ENCODE measurements at regions not wholly inside any gene's neighbourhood (a gene's known extent, or its start where the extent isn't known, plus 50 kb on each side); places are given as distances from the start of the nearest gene placed in this dataset.

DNA sequence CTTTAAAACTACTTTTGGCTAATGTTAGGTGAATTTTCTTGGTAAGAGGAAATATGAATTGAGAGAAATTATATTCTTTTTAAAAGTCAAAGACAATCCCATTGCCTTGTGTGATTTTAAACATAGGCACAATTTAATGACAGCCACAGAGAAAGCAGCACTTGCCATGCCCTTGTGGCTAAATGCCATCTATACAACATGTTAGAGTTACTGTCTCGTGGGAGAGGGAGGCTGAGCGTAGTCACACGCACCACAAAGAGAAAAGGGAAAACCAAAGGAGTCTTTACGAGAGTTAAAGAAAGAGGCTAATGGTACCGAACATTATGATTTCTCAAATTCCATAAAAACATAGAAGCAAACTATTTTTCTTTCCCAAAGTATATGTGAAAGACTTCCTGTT is 537.9 kb downstream of the PTPRC start:
- no peaks in the 10 kb centered on the region for H3K9me3 ChIP-seq (ENCODE audit: control insufficient read depth, insufficient read depth, low read length)
- no peak overlapping the region for H3K4me3 ChIP-seq (ENCODE audit: low read depth, low read length)
- H3K27me3 ChIP-seq (ENCODE audit: control insufficient read depth, insufficient read depth, low read length) = no peaks in the 10 kb centered on the region
- H3K36me3 ChIP-seq (ENCODE audit: control insufficient read depth, insufficient read depth, low read length) = no peaks in the 10 kb centered on the region
- no peaks in the 10 kb centered on the region for H3K4me1 ChIP-seq (ENCODE audit: control insufficient read depth, insufficient read depth, low read length)
- H3K9ac ChIP-seq (ENCODE audit: low read depth, low read length) = no peak overlapping the region

GRCh38 chr1:199177241-199177640 is 538.4 kb downstream of the PTPRC start:
- Histone ChIP-seq H3K4me1 (ENCODE audit: control insufficient read depth, insufficient read depth, low read length) (no peaks in the 10 kb centered on the region), H3K9ac (ENCODE audit: low read depth, low read length) (no peak overlapping the region), H3K36me3 (ENCODE audit: control insufficient read depth, insufficient read depth, low read length) (no peaks in the 10 kb centered on the region), H3K27me3 (ENCODE audit: control insufficient read depth, insufficient read depth, low read length) (no peaks in the 10 kb centered on the region), H3K9me3 (ENCODE audit: control insufficient read depth, insufficient read depth, low read length) (no peaks in the 10 kb centered on the region), H3K4me3 (ENCODE audit: low read depth, low read length) (no peak overlapping the region)

- H3K4me3 ChIP-seq (ENCODE audit: low read depth, low read length) = no peak overlapping the region
- no peaks in the 10 kb centered on the region for H3K4me1 ChIP-seq (ENCODE audit: control insufficient read depth, insufficient read depth, low read length)
- no peaks in the 10 kb centered on the region for H3K36me3 ChIP-seq (ENCODE audit: control insufficient read depth, insufficient read depth, low read length)
- H3K9ac ChIP-seq (ENCODE audit: low read depth, low read length) = no peak overlapping the region
- H3K9me3 ChIP-seq (ENCODE audit: control insufficient read depth, insufficient read depth, low read length) = no peaks in the 10 kb centered on the region
- H3K27me3 ChIP-seq (ENCODE audit: control insufficient read depth, insufficient read depth, low read length) = no peaks in the 10 kb centered on the region
Observed at GRCh38 chr1:199178646-199179045, 539.8 kb downstream of the PTPRC start.

DNA sequence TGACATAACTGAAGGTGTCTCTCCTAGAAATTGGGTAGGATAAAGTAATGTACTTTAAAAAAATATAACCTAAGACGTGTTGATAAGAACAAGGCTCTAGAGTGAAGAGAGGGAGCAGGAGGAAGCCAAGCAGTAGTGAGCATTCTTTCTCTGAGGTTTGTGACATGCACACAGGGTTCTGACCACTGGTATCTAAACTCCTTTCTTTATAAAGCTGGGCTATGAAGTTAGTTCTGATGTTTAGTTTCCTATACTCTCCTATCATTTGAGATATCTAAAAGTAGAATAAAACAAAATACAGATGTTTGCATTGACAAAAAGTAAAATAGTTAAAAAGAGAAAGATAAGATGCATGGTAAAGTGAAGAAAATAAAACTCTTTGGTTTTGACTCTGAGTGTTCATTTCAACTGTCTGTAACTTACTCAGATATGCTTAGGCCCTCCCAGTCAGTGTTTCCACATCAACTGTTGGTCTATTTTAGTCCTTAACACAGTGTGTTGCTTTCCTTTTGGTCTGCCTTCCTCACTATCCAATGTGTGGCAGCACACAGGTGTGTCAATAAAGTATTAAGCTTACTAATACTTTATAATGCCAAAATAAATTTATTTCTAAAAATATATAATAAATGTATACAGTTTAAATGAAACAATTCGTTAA is 543.5 kb downstream of the PTPRC start:
- Histone ChIP-seq H3K4me3 (ENCODE audit: low read depth, low read length) (no peak overlapping the region), H3K9me3 (ENCODE audit: control insufficient read depth, insufficient read depth, low read length) (no peaks in the 10 kb centered on the region), H3K9ac (ENCODE audit: low read depth, low read length) (no peak overlapping the region), H3K27me3 (ENCODE audit: control insufficient read depth, insufficient read depth, low read length) (no peaks in the 10 kb centered on the region), H3K4me1 (ENCODE audit: control insufficient read depth, insufficient read depth, low read length) (no peaks in the 10 kb centered on the region), H3K36me3 (ENCODE audit: control insufficient read depth, insufficient read depth, low read length) (no peaks in the 10 kb centered on the region)

GRCh38 chr1:199184180-199184579 is 545.3 kb downstream of the PTPRC start:
- Histone ChIP-seq H3K9me3 (ENCODE audit: control insufficient read depth, insufficient read depth, low read length) (no peaks in the 10 kb centered on the region), H3K4me3 (ENCODE audit: low read depth, low read length) (no peak overlapping the region), H3K36me3 (ENCODE audit: control insufficient read depth, insufficient read depth, low read length) (no peaks in the 10 kb centered on the region), H3K9ac (ENCODE audit: low read depth, low read length) (no peak overlapping the region), H3K27me3 (ENCODE audit: control insufficient read depth, insufficient read depth, low read length) (no peaks in the 10 kb centered on the region), H3K4me1 (ENCODE audit: control insufficient read depth, insufficient read depth, low read length) (no peaks in the 10 kb centered on the region)

- no peak overlapping the region for H3K9ac ChIP-seq (ENCODE audit: low read depth, low read length)
- H3K27me3 ChIP-seq (ENCODE audit: control insufficient read depth, insufficient read depth, low read length) = no peaks in the 10 kb centered on the region
- H3K4me3 ChIP-seq (ENCODE audit: low read depth, low read length) = no peak overlapping the region
- H3K36me3 ChIP-seq (ENCODE audit: control insufficient read depth, insufficient read depth, low read length) = no peaks in the 10 kb centered on the region
- no peaks in the 10 kb centered on the region for H3K9me3 ChIP-seq (ENCODE audit: control insufficient read depth, insufficient read depth, low read length)
- H3K4me1 ChIP-seq (ENCODE audit: control insufficient read depth, insufficient read depth, low read length) = no peaks in the 10 kb centered on the region
Observed at GRCh38 chr1:199194862-199195261, 556.0 kb downstream of the PTPRC start.

DNA sequence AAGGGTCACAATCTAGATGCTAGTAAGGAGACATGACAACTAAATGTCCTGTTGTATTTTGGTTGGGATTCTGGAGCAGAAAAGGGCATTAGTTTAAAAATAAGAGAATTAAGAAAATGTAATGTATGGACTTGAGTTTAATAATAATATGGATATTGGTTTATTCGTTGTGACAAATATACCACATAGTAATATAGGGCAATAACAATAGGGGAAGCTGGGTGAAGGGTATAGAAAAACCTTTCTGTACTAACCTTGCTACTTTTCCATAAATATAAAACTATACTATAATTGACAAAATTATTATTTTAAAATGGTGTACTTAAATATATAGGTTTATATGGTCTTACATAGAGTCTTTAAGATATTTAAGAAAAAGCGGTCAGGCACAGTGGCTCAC is 558.9 kb downstream of the PTPRC start:
- H3K4me1 ChIP-seq (ENCODE audit: control insufficient read depth, insufficient read depth, low read length) = no peaks in the 10 kb centered on the region
- no peak overlapping the region for H3K9ac ChIP-seq (ENCODE audit: low read depth, low read length)
- no peaks in the 10 kb centered on the region for H3K27me3 ChIP-seq (ENCODE audit: control insufficient read depth, insufficient read depth, low read length)
- no peak overlapping the region for H3K4me3 ChIP-seq (ENCODE audit: low read depth, low read length)
- H3K36me3 ChIP-seq (ENCODE audit: control insufficient read depth, insufficient read depth, low read length) = no peaks in the 10 kb centered on the region
- H3K9me3 ChIP-seq (ENCODE audit: control insufficient read depth, insufficient read depth, low read length) = no peaks in the 10 kb centered on the region

- no peaks in the 10 kb centered on the region for H3K9me3 ChIP-seq (ENCODE audit: control insufficient read depth, insufficient read depth, low read length)
- no peaks in the 10 kb centered on the region for H3K36me3 ChIP-seq (ENCODE audit: control insufficient read depth, insufficient read depth, low read length)
- no peaks in the 10 kb centered on the region for H3K4me1 ChIP-seq (ENCODE audit: control insufficient read depth, insufficient read depth, low read length)
- no peak overlapping the region for H3K4me3 ChIP-seq (ENCODE audit: low read depth, low read length)
- H3K27me3 ChIP-seq (ENCODE audit: control insufficient read depth, insufficient read depth, low read length) = no peaks in the 10 kb centered on the region
- no peak overlapping the region for H3K9ac ChIP-seq (ENCODE audit: low read depth, low read length)
Observed at GRCh38 chr1:199202331-199202730, 563.5 kb downstream of the PTPRC start.

DNA sequence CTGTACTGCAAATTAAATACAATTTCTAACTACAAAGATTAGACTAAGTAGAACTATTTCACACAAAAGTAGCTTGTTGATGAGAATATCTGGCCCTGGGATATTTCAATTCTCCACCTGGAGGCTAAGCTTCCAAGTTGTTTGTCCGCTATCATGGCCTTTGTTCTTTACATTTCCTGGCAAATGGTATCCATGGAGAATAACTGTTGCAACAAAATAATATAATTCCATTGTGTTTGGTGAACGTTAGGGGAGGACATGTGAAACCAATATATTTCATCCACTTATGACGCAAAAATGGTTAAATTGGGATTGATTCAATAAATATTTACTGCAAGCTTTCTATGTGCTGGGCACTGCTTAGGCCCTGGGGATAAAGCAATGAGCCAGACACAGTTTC is 565.4 kb downstream of the PTPRC start:
- no peaks in the 10 kb centered on the region for H3K4me1 ChIP-seq (ENCODE audit: control insufficient read depth, insufficient read depth, low read length)
- H3K9ac ChIP-seq (ENCODE audit: low read depth, low read length) = no peak overlapping the region
- H3K4me3 ChIP-seq (ENCODE audit: low read depth, low read length) = no peak overlapping the region
- H3K36me3 ChIP-seq (ENCODE audit: control insufficient read depth, insufficient read depth, low read length) = no peaks in the 10 kb centered on the region
- H3K9me3 ChIP-seq (ENCODE audit: control insufficient read depth, insufficient read depth, low read length) = no peaks in the 10 kb centered on the region
- H3K27me3 ChIP-seq (ENCODE audit: control insufficient read depth, insufficient read depth, low read length) = no peaks in the 10 kb centered on the region

GRCh38 chr1:199205740-199206441 is 567.1 kb downstream of the PTPRC start:
- Histone ChIP-seq H3K27me3 (ENCODE audit: control insufficient read depth, insufficient read depth, low read length) (no peaks in the 10 kb centered on the region), H3K9ac (ENCODE audit: low read depth, low read length) (no peak overlapping the region), H3K36me3 (ENCODE audit: control insufficient read depth, insufficient read depth, low read length) (no peaks in the 10 kb centered on the region), H3K4me3 (ENCODE audit: low read depth, low read length) (no peak overlapping the region), H3K9me3 (ENCODE audit: control insufficient read depth, insufficient read depth, low read length) (no peaks in the 10 kb centered on the region), H3K4me1 (ENCODE audit: control insufficient read depth, insufficient read depth, low read length) (no peaks in the 10 kb centered on the region)

- H3K9ac ChIP-seq (ENCODE audit: low read depth, low read length) = no peak overlapping the region
- no peaks in the 10 kb centered on the region for H3K4me1 ChIP-seq (ENCODE audit: control insufficient read depth, insufficient read depth, low read length)
- H3K4me3 ChIP-seq (ENCODE audit: low read depth, low read length) = no peak overlapping the region
- no peaks in the 10 kb centered on the region for H3K27me3 ChIP-seq (ENCODE audit: control insufficient read depth, insufficient read depth, low read length)
- H3K36me3 ChIP-seq (ENCODE audit: control insufficient read depth, insufficient read depth, low read length) = no peaks in the 10 kb centered on the region
- no peaks in the 10 kb centered on the region for H3K9me3 ChIP-seq (ENCODE audit: control insufficient read depth, insufficient read depth, low read length)
Observed at GRCh38 chr1:199208847-199209246, 570.0 kb downstream of the PTPRC start.

DNA sequence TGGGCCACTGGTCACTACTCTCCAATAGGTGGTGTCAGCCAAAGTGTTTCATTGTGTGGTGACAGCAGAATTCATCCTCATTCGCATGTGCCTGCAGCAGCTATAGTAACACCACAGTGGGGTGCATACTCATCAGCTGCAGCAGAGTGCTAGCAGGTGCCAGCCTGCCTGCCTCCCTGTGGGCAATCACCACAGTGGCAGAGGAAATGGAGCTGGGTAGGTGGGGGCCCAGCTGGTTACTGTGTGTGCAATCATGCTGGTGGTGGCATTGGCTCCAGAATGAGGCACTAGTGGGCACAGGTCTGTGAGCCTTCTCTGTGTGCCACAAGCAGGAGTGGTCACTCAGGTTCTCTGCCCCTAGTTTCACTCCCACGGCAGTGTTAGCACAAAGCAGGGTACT is 579.2 kb downstream of the PTPRC start:
- no peak overlapping the region for H3K9ac ChIP-seq (ENCODE audit: low read depth, low read length)
- peaks cover 3% of the 10 kb centered on the region for H3K4me1 ChIP-seq (ENCODE audit: control insufficient read depth, insufficient read depth, low read length)
- no peaks in the 10 kb centered on the region for H3K27me3 ChIP-seq (ENCODE audit: control insufficient read depth, insufficient read depth, low read length)
- no peak overlapping the region for H3K4me3 ChIP-seq (ENCODE audit: low read depth, low read length)
- no peaks in the 10 kb centered on the region for H3K36me3 ChIP-seq (ENCODE audit: control insufficient read depth, insufficient read depth, low read length)
- no peaks in the 10 kb centered on the region for H3K9me3 ChIP-seq (ENCODE audit: control insufficient read depth, insufficient read depth, low read length)

Measured in iPS-15b (cell line).